Stimulated activated CD4-positive, alpha-beta T cell treated with anti-CD3 and anti-CD28 coated beads, Interleukin-15, amount 100 ng/mL, for 48 hours (primary cell): ENCODE measurements at regions not wholly inside any gene's neighbourhood (a gene's known extent, or its start where the extent isn't known, plus 50 kb on each side); places are given as distances from the start of the nearest gene placed in this dataset.
"Not testable (repeated sequence)": the region's sequence is repeated elsewhere in the genome, so short reads cannot be mapped to it uniquely, and the experiment has no call there.

Experiments used
- DNase-seq, 2 donors: peaks; one replicate each; pipeline ENCODE4 v3.0.0-alpha.2; 2020; ENCODE audit warnings: low read depth in 2 of 2

DNA sequence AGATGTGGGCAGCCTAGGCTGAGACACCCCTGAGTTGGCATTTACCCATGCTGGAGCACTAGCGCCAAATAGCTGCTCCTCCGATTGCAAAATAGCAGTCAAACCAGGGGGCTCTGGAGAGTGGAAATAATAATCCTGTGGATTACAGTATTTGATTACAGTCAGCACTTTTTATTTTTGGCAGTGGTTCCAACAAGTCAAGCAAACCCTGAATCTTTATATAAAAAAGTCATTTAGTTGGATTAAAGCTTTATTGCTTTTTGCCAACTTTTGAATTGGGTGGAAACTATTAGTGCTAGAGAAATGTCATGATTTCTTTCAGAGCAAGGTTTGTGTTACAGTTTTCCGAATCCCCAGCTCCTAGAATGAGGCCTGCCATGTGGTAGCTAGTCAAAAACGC lies 99.3 kb upstream of the FAM20A start:
- DNase-seq = no peak

- DNase-seq = no peak
These were observed 98.8 kb upstream of the FAM20A start for GRCh38 chr17:68699936-68700335.

DNA sequence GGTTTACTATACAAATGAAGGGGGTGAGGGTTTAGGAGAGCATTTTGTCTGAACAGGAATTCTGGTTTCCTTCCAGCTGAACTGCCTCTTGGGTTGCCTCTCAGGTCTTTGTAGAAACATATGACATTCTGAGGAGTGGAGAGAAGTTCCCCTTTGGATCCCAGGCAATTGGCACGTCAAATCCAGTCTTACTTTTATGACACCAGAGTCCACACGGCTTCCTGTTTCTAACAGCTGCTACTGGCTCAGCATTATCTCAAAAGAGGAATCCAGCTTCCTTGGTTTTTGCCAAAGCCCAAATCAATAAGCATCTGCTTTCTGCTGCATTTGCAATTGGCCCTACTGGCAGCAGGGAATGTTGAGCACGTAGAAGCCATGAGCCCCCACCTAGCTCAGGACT lies 97.6 kb upstream of the FAM20A start:
- no peak for DNase-seq

DNA sequence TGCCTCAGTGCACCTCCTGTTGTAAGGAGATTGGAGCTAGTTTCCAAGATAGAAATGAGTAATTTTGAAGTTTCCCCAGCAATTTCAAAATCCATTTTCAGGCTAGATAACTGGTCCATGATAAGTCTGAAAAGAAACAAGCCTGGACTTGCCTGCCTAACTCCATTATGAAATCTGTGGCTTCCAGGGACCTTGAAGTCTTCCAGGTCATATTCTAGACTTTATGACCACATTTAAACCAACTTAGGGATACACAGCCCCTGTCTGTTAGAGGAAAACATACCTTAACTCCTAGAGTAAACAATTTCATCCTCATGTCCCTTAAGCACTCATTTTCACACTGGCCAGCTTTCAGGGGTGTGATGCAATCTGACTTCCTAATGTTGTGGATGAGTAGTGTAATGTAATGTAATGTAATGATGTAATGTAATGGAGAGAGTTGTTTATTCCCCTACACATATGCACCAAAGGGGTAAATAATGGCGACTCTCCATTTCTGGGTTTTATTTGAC lies 96.7 kb upstream of the FAM20A start:
- DNase-seq = no peak

DNA sequence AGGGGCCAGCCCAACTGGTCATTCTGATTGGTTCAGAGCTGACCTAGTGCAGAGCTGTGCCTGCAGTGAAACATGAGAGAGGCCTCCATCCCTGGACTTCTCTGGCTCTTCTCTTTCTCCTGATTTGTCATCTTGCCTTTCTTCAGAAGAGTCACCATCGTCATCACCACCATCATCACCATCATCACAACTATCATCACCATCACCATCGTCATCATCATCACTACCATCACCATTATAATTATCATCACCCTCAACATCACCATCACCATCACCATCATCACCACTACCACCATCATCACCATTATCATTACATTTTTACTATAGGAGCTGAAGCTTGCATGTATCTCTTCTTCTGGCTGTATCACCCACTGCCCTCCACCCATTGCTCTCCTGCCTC lies 94.5 kb upstream of the FAM20A start:
- no peak for DNase-seq

GRCh38 chr17:68694791-68695485 lies 93.8 kb upstream of the FAM20A start:
- no peak for DNase-seq

- DNase-seq = no peak
These were observed 92.7 kb upstream of the FAM20A start for GRCh38 chr17:68693896-68694295.

- no peak for DNase-seq
These were observed 92.3 kb upstream of the FAM20A start for GRCh38 chr17:68693466-68693865.

DNA sequence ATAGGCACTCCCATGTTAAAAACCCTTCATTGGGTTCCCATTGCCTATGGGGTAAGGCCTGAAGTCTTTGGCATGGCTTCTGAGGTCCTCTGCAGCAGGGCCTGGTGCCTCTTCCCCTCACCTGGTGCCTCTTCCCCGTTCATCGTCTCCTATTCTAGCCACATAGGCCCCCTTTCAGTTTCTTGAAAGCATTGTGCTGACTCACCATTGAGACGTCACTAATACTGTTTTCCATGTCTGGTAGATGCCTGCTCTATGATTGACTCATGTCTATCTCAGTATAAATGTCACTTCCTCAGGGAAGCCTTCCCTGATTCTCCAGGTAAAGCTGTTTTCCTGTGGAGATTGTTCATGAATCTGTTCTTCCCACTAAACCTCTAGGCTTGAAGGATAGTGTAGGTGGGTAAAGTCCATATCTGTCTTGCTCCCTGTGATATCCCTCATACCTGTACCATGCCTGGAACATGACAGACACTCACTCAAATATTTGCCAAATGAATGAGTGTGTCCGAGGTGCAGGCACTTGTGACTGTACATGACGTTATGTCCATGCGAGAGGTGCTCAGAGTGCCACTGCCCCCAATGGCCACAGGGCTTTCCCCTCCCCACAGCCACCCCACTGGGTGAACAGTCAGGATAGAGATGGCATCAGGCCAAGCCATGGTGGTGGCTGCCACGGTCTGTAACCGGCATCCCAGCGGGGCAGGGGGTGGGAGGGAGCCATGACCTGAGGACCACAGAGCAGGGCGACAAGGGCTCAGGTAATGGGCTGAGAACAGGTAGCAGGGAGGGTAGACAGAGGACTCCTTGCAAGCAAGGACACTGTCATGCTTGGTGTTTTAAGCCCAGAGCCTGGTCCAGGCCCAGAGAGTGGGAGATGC lies 85.2 kb upstream of the FAM20A start:
- DNase-seq = no peak

GRCh38 chr17:68684949-68685357 lies 83.8 kb upstream of the FAM20A start:
- DNase-seq = no peak

- no peak for DNase-seq
These were observed 81.7 kb upstream of the FAM20A start for GRCh38 chr17:68682903-68683302.

- no peak for DNase-seq
These were observed 78.7 kb upstream of the FAM20A start for GRCh38 chr17:68679882-68680281.

DNA sequence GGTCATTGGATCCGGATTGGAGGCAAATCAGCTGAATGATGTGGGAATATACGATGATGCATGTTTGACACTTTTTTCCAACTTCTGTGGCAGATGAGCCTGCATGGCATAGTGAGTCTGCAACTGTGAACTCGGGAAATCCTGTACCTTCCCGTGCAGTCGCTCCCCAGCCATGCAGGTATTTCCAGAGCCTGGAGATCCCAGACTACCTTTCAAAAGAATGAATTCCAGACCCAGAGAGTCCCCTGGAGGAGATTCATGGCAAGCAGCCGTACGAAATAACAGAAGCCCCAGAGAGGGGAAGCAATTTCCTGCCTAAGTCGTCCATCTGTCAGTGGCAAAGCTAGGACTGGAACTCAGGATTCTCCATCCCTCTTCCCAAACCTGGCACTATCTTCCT lies 75.7 kb upstream of the FAM20A start:
- no peak for DNase-seq

- no peak for DNase-seq
These were observed 74.6 kb upstream of the FAM20A start for GRCh38 chr17:68675723-68676122.

DNA sequence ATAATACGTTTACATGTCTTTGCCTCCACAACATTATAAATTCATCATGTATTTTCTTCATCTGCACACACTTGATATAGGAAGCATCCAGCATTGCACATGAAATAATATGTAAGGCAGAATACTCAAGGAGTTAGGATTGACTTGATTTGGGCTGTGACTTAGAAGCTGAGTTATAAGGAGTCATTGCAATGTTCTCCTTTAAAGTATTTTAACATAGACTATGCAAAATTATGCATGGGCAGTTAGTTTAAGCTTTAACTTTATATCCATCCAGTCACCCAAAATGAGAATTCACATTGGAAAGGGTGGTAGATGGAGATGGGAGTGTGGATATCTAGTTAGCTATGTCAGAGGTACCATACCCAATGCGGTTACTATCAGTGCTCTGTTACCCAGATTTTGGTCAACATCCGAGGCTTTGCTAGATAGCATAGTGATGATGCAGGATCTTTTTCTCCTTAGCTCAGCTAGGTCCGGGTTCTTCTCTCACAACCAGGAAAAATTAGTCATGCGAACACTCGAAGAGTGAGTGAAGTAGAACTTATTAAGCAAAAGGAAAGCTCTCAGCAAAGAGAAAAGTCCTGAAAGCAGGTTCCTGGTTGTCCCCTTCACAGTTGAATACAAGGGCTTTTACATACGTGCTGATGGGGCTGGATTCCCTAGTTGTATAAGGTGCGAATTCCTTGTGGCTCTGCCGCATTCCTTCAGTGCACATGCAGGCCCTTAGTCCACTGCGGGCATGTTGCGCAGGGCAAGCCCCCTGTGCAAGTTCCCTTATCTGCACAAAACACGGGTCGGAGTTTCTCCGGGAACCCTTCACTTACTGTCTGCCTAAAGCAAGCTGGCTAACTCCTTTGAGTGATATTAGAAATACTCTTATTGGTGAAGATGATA lies 73.1 kb upstream of the FAM20A start:
- no peak for DNase-seq

GRCh38 chr17:68670967-68671693 lies 70.0 kb upstream of the FAM20A start:
- no peak for DNase-seq

GRCh38 chr17:68666438-68666837 lies 65.3 kb upstream of the FAM20A start:
- not testable (repeated sequence) for DNase-seq

DNA sequence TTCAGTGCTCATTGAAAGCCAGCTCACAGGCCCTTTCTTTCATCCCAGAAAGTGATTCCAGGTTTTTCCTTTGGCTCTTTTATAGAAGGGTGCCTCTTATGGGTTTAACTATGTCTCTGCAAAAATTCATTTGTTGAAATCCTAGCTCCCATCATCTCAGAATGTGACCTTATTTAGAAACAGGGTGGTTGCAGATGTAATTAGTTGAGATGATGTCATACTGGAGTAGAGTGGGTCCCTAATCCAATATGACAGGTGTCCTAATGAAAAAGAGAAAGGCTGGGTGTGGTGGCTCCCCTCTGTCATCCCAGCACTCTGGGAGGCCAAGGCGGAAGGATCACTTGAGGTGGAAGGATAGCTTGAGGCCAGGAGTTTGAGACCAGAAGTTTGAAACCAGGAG lies 64.2 kb upstream of the FAM20A start:
- no peak for DNase-seq

DNA sequence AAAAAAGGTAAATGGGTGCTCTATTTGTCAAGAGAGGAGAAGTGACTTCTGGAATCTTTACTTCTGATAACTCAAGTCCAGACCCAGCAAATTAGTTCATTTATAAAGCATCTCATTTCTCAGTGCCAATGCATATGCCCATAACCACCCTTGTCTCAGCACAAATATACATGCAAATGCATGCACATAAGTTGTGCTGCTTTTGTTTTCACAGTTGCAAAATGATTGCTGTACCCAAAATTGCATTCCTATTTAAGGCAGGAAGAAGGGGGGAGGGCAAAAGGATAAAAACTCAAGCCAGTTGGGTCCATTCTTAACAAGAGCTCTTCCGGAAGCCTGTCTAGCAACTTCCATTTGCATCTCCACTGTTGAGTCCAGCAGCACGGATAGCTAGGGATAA lies 61.3 kb upstream of the FAM20A start:
- DNase-seq = no peak

DNA sequence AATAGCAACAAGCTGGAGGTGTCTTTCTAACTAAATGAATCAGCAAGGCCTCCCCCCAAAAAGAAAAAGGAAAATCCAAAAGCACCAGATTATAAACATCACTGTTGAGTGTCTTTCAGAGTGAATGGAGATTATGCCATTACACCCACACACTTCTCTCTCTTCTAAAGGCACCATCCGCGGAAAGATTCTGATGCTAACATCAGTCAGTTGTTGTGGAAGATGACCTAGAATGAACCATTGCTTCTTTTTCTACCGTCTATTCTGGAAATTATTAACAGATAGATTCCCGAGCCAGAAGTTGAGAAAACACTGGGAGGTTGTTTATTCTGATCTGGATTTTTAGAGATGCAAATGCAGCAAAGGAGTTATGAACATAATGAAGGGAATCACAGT lies 60.9 kb upstream of the FAM20A start:
- DNase-seq = no peak

- no peak for DNase-seq
These were observed 60.3 kb upstream of the FAM20A start for GRCh38 chr17:68661265-68662036.
